ENCODE measurements at regions not wholly inside any gene's neighbourhood (a gene's known extent, or its start where the extent isn't known, plus 50 kb on each side); places are given as distances from the start of the nearest gene placed in this dataset.

- H4K5ac ChIP-seq (ENCODE audit: insufficient read length, low read depth, low read length): no peak overlapping the region
- H3K4ac ChIP-seq (replicated peaks; ENCODE audit: insufficient read length, low read depth, low read length): no peak overlapping the region
- no peak overlapping the region for H2BK20ac ChIP-seq (ENCODE audit: low read length)
- H3K23me2 ChIP-seq (ENCODE audit: low read depth, low read length): no peaks in the 10 kb centered on the region
- 80% methylated on average over 5 of the region's 5 CpGs; no CpG with 5 or more reads in 1 of the 2 experiments for WGBS, 2 experiments (ENCODE audit: extremely low coverage in 1 of 2, insufficient coverage in 1 of 2, insufficient read length in 1 of 2, insufficient replicate concordance in 2 of 2, low coverage in 1 of 2, low lambda C conversion rate in 2 of 2, missing lambda C conversion rate in 1 of 2)
- H3K36me3 ChIP-seq (ENCODE audit: control insufficient read depth in 2 of 4, insufficient read depth in 4 of 4, low read length in 3 of 4): peaks cover 0 to 2% (median 0%) of the 10 kb centered on the region in 4 experiments; a peak in 1 of 8 replicates
- no peak overlapping the region for H3K4me3 ChIP-seq (ENCODE audit: extremely low read depth in 1 of 4, insufficient read depth in 2 of 4, low read depth in 3 of 4, low read length in 4 of 4)
- no peaks in the 10 kb centered on the region for H3K9me3 ChIP-seq (ENCODE audit: insufficient read depth in 2 of 2, low read depth in 1 of 2, low read length in 1 of 2)
- no peak overlapping the region for H4K8ac ChIP-seq (ENCODE audit: extremely low read depth, insufficient read depth, low read length)
- H2BK12ac ChIP-seq (ENCODE audit: low read depth, low read length): no peak overlapping the region
- H3K9ac ChIP-seq (replicated peaks in 1 of 4; ENCODE audit: extremely low read depth in 1 of 4, low read depth in 3 of 4, low read length in 3 of 4): no peak overlapping the region
- no peak overlapping the region for H3K14ac ChIP-seq (ENCODE audit: insufficient read length)
- ChIA-PET CTCF (ENCODE audit: partially characterized antibody) (interaction anchor here (1.1 kb wide), 1 partner anchor 31 kb away, joined by 4 read pairs; no protein-coding TSS in a partner anchor), POLR2A (ENCODE audit: partially characterized antibody) (no interaction called here)
- H3K27me3 ChIP-seq (replicated peaks in 1 of 4; ENCODE audit: control insufficient read depth in 3 of 4, extremely low read depth in 1 of 4, insufficient read depth in 3 of 4, low read length in 3 of 4): no peaks in the 10 kb centered on the region
- H2BK15ac ChIP-seq (ENCODE audit: low read length): no peak overlapping the region
- no peak overlapping the region for H3K4me2 ChIP-seq (ENCODE audit: insufficient read depth in 1 of 2, low read depth in 2 of 2, low read length in 2 of 2)
- H3K18ac ChIP-seq (ENCODE audit: extremely low read depth, low read length): no peak overlapping the region
- no peak for FAIRE-seq
- H2AFZ ChIP-seq (ENCODE audit: low read length): no peak overlapping the region; the same call in 1 of the 2 replicates
- no peaks in the 10 kb centered on the region for H4K20me1 ChIP-seq (replicated peaks in 1 of 2; ENCODE audit: control insufficient read depth in 1 of 2, insufficient read depth in 2 of 2, low read length in 2 of 2)
- no peak overlapping the region for H4K91ac ChIP-seq (replicated peaks; ENCODE audit: insufficient read length, low read length)
- H2AK5ac ChIP-seq (ENCODE audit: low read depth, low read length): no peak overlapping the region
- H3K79me2 ChIP-seq (ENCODE audit: control insufficient read depth in 1 of 2, insufficient read depth in 2 of 2, low read length in 2 of 2): no peaks in the 10 kb centered on the region
- no peaks in the 10 kb centered on the region for H3K4me1 ChIP-seq (replicated peaks in 1 of 4; ENCODE audit: control insufficient read depth in 3 of 4, insufficient read depth in 4 of 4, low read length in 3 of 4)
- H2BK5ac ChIP-seq (ENCODE audit: low read depth, low read length): no peak overlapping the region
- no peak overlapping the region for H3K56ac ChIP-seq (replicated peaks; ENCODE audit: insufficient read length, low read depth, low read length)
- no peak overlapping the region for H2BK120ac ChIP-seq (replicated peaks; ENCODE audit: low read depth, low read length)
- no peak for TF ChIP-seq RXRA (IDR thresholded peaks at IDR 0.05; ENCODE audit: insufficient read depth, low read depth, low read length)
- TF ChIP-seq ASH2L (IDR thresholded peaks at IDR 0.05; ENCODE audit: low read length): no peak
- TF ChIP-seq KDM4A (IDR thresholded peaks at IDR 0.05; ENCODE audit: low read depth, low read length, severe bottlenecking): no peak
- TF ChIP-seq JUN (IDR thresholded peaks at IDR 0.05; ENCODE audit: low read depth, low read length): no peak
- TF ChIP-seq TAF1 (IDR thresholded peaks at IDR 0.05; ENCODE audit: low read depth, low read length): no peak
- TF ChIP-seq YY1 (IDR thresholded peaks at IDR 0.05; ENCODE audit: low read depth, low read length): no peak
- no peak overlapping the region for H3K23ac ChIP-seq (ENCODE audit: insufficient read length)
- no peak for DNase-seq (ENCODE audit: low read depth in 1 of 2, low spot score in 2 of 2)
- H3K27ac ChIP-seq (ENCODE audit: low read depth, low read length): no peak overlapping the region
- H3K79me1 ChIP-seq (ENCODE audit: low read depth, low read length): no peaks in the 10 kb centered on the region
These were observed 145.5 kb upstream of the ARG1 start for GRCh38 chr6:131427434-131428058.
